Mucosa of stomach (tissue), 1 donor: ENCODE measurements at regions not wholly inside any gene's neighbourhood (a gene's known extent, or its start where the extent isn't known, plus 50 kb on each side); places are given as distances from the start of the nearest gene placed in this dataset.

Experiments used
- H3K27me3 ChIP-seq: one replicate; pipeline ENCODE4 v1.7.0; 2013; ENCODE audit warnings: mild to moderate bottlenecking, low read length; ENCODE audit not compliant: control insufficient read depth, insufficient read depth
- H3K36me3 ChIP-seq: one replicate; pipeline ENCODE4 v1.7.0; 2013; ENCODE audit warnings: low read length; ENCODE audit not compliant: control insufficient read depth, insufficient read depth
- H3K4me1 ChIP-seq: one replicate; pipeline ENCODE4 v1.7.0; 2013; ENCODE audit warnings: mild to moderate bottlenecking, low read length; ENCODE audit not compliant: control insufficient read depth, insufficient read depth
- H3K4me3 ChIP-seq: one replicate; pipeline ENCODE4 v1.7.0; 2013; ENCODE audit warnings: low read length
- H3K9ac ChIP-seq: one replicate; pipeline ENCODE4 v1.7.0; 2013; ENCODE audit warnings: mild to moderate bottlenecking, low read length, moderate library complexity
- H3K9me3 ChIP-seq: one replicate; pipeline ENCODE4 v1.7.0; 2013; ENCODE audit warnings: mild to moderate bottlenecking, low read length, moderate library complexity; ENCODE audit not compliant: control insufficient read depth
- donor health status: Pancreatic carcinoma.

DNA sequence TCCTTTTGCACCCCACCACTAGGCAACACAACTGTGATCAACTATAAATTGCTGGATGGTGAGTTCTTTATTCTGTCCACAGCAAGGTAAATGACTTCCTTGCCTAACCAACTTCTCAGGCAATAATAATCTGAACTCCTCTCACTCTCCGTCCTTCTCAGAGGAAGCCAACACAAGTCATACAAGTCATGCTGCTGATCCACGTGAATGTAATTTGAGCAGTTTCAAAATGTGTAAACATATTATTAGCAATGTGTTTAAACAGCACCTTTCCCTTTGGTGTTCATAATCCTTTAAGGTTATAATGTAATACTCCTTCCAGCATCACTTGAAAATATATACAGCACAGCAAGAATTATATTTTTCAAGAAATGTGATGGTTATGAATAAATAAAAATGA lies 127.9 kb downstream of the QRSL1 start:
- H3K36me3 ChIP-seq = no peaks in the 10 kb centered on the region
- H3K9ac ChIP-seq = no peak overlapping the region
- H3K27me3 ChIP-seq = no peaks in the 10 kb centered on the region
- H3K9me3 ChIP-seq = no peaks in the 10 kb centered on the region
- no peak overlapping the region for H3K4me3 ChIP-seq
- peaks cover 8% of the 10 kb centered on the region for H3K4me1 ChIP-seq

DNA sequence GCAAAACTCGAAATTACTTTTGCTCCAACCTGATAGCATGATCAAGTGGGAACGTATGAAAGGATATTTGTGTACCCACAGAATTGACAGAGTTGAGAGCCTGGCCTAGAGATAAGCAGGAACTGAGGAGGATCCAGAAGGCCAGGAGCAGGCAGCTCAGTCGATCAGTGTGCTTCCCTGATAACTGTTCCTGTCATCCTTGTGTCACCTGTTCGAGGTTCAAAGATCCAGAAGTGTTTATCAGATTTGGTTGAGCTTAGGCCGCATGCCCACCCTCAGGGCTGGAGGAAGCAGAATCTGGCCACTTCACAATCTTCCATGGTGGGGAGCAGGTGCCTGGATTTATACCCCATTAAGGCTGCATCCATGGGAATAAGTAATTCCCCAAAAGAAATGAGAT lies 124.8 kb downstream of the QRSL1 start:
- Histone ChIP-seq H3K4me3 (no peak overlapping the region), H3K4me1 (peaks cover 31% of the 10 kb centered on the region), H3K9me3 (no peaks in the 10 kb centered on the region), H3K9ac (no peak overlapping the region), H3K36me3 (no peaks in the 10 kb centered on the region), H3K27me3 (no peaks in the 10 kb centered on the region)

DNA sequence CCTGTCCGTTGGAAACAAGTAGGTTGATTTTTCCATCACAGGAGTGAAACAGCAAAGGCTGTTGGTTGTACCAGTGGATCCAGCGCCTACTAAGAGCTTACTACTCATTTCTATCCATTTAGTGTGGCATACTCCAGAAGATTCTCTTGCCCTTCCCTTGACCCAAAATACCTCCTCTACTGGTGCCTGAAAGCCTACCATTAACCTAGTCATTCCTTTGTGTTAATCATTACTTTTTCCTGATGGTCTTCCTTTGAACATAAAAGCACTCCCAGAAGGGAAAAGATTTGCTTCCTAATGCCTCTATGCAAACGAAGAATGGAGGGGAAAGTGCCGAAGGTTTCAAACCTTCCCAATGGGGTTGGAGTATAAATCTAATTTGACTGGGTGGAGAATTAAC lies 123.3 kb downstream of the QRSL1 start:
- no peak overlapping the region for H3K4me3 ChIP-seq
- H3K36me3 ChIP-seq = no peaks in the 10 kb centered on the region
- no peak overlapping the region for H3K9ac ChIP-seq
- H3K9me3 ChIP-seq = no peaks in the 10 kb centered on the region
- H3K27me3 ChIP-seq = no peaks in the 10 kb centered on the region
- H3K4me1 ChIP-seq = peaks cover 26% of the 10 kb centered on the region

DNA sequence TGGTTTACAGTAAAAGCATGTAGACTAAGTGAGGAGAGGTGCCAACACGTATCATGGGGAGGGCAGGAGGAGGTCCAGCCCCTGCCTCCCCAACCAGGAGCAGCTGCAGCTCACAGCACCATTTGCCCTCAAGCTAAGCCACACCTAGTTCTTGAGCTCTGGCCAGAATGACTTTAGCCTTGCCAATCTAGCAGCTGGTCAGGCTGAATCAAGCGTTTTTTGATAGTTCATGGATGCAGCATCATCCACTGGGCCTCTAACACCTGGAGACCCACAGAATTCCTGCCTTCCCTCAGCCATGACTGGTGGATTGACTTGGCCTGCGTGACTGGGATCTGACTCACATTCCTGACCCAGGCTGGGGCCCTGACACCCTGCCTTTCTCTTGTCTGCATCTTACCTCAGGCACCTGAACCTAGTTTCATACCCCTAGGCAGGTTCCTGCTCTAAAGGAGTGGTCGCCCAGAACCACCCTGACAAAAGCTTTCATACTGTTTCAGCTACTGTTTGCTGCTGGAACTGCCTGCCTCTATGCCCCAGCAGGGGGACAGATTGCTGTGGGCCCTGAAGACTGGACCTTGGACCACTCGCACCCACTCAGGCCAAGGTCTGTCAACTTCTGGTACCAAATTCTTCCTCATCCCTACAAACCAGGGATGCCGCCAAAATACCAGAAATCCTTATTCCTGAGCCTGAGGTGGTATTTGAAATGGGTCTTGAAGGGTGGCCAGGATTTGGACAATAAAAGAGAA lies 122.3 kb downstream of the QRSL1 start:
- no peak overlapping the region for H3K4me3 ChIP-seq
- H3K4me1 ChIP-seq = peaks cover 29% of the 10 kb centered on the region
- no peaks in the 10 kb centered on the region for H3K36me3 ChIP-seq
- H3K9me3 ChIP-seq = no peaks in the 10 kb centered on the region
- H3K9ac ChIP-seq = no peak overlapping the region
- H3K27me3 ChIP-seq = no peaks in the 10 kb centered on the region

DNA sequence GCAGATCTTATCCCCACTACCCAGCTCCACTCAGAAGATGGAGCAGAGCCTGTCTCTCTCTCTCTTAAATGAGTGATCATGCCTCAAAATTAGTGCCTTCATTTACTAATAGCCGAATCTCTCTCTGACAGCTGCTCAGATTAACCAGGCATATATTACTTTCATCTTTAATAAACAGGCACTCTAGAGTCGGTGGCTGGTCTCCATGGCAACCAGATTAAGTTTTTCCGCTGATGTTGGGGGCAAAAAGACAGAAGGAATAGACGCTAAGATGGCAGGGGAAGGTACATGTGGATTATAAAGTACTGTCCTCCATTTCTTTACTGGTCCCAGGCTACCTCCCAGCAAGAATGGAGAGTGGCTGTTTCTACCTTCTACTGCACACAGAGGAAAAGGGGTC lies 121.6 kb downstream of the QRSL1 start:
- Histone ChIP-seq H3K36me3 (no peaks in the 10 kb centered on the region), H3K9me3 (no peaks in the 10 kb centered on the region), H3K4me1 (peaks cover 31% of the 10 kb centered on the region), H3K27me3 (no peaks in the 10 kb centered on the region), H3K9ac (no peak overlapping the region), H3K4me3 (no peak overlapping the region)

DNA sequence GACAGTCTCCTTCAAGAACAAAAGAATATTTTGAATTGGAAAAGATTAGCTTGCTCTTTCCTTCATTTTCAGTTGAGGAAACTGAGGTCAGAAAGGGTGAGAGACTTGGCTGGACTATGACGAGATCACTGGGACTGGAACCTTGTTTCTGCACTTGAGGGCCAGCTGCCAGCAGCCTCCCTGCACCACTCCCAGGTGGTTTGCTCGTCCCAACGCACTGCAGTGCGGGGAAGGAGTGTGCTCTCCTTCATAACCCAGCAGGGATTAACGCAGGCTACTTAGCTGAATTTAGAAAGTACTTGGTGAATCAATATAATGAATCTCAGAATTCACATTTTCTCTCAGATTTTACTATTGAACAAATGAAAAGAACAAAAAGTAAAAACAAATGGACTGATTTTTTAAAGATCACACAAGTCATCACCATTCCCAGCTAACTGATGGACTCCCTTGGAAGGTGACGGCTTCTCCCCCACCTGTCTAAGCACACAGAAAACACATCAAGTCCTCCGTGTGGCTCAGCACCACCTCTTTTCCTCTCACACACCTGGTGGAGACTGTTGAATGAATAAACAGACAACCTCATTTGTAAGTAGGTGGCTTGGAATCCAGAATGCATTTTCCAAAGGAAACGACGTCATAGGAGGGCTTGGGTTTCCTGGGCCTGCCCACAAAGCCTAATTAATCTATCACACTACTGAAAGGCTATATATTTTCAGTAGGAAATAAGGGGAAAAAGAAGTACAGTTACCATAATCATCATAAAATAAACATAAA lies 121.0 kb downstream of the QRSL1 start:
- Histone ChIP-seq H3K9me3 (no peaks in the 10 kb centered on the region), H3K4me3 (no peak overlapping the region), H3K9ac (no peak overlapping the region), H3K36me3 (no peaks in the 10 kb centered on the region), H3K4me1 (peaks cover 31% of the 10 kb centered on the region), H3K27me3 (no peaks in the 10 kb centered on the region)

DNA sequence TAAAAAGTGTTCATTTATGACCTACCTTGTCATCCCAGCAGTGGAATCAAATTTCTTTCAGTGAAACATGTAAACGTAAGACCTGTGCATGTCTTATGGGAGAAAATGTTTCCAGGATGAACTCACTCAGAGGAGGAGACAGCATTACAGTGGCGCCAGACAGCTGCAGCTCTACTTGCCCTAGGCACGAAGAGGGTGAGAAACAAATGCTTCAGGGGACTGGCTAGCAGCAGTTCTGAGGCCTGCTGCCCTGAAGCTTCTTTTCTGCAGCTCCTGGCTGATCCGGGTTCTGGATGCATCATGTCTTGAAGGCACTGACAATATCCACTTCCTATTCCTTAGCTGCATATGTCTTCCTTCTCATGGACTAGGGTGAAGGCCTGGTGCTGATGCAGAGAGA lies 120.2 kb downstream of the QRSL1 start:
- no peak overlapping the region for H3K4me3 ChIP-seq
- peaks cover 31% of the 10 kb centered on the region for H3K4me1 ChIP-seq
- H3K9me3 ChIP-seq = no peaks in the 10 kb centered on the region
- H3K9ac ChIP-seq = no peak overlapping the region
- no peaks in the 10 kb centered on the region for H3K36me3 ChIP-seq
- no peaks in the 10 kb centered on the region for H3K27me3 ChIP-seq

DNA sequence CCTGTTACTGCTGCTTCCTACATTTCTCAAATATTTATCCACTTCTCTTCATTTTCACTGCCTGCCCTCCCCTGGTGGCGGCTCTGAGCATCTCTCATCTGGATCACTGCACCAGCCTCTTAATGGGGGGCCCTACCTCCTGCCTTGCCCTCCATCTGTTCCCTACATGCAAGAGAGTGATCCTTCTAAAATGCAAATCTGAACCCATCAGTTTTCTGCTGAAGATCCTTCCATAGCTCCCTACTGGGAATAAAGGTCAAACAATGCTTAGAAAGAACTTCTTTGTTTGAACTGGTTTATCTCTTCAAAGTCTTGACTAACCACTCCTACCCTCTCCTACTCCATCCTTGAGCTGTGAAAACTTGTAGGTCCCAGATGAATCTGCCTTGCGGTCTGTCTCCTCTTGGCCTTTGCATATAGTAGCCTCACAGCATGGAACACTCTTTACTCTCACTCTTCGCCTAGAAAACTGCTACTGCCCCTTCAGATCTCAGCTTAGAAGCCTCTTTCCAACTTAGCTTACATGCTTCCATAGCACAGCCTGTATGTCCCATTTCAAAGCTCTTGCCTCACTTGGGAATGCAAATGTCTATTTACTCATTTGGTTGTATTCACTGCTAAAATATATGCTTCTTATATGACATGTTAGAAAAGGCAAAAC lies 119.3 kb downstream of the QRSL1 start:
- Histone ChIP-seq H3K4me1 (peaks cover 31% of the 10 kb centered on the region), H3K4me3 (no peak overlapping the region), H3K36me3 (no peaks in the 10 kb centered on the region), H3K9me3 (no peaks in the 10 kb centered on the region), H3K27me3 (no peaks in the 10 kb centered on the region), H3K9ac (no peak overlapping the region)

DNA sequence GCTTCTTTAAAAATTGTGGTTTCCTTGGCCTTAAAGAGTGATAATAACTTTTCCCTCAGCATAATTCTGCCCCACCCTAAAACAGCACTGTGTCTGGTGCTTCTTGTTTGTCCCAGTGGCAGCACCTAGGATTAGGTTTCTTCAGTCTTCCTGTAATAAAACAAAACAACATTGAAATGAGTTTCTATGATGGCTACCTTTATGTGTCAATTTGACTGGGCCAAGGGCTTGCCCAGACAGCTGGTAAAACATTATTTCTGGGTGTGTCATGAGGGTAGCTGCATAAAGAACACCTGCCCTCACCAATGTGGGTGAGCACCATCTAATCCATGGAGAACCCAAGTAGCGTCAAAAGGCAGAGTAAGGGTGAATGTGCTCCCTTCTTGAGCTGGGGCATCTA lies 117.8 kb downstream of the QRSL1 start:
- Histone ChIP-seq H3K4me1 (peaks cover 31% of the 10 kb centered on the region), H3K9me3 (no peaks in the 10 kb centered on the region), H3K36me3 (no peaks in the 10 kb centered on the region), H3K9ac (no peak overlapping the region), H3K4me3 (no peak overlapping the region), H3K27me3 (no peaks in the 10 kb centered on the region)

DNA sequence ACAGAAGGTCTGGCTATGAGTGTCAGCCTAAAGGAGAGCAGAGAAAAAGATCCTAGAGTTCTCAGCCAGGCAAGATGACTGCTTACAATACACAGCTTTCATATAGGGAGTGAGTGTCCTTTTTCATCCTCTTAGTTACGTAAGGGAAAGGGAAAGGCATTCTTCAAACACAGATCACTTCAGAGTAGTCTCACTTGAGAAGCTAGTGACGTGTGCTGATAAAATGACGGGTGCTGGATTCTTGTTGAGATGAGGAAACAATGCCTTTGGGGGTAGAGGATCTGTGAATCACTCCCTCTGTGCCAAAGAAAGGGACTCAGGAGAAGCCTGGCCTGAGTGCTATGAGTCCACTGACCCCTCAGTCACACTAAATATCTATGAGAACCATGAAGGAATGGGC lies 117.3 kb downstream of the QRSL1 start:
- no peak overlapping the region for H3K9ac ChIP-seq
- H3K9me3 ChIP-seq = no peaks in the 10 kb centered on the region
- H3K27me3 ChIP-seq = no peaks in the 10 kb centered on the region
- H3K4me1 ChIP-seq = peaks cover 27% of the 10 kb centered on the region
- no peaks in the 10 kb centered on the region for H3K36me3 ChIP-seq
- H3K4me3 ChIP-seq = no peak overlapping the region

DNA sequence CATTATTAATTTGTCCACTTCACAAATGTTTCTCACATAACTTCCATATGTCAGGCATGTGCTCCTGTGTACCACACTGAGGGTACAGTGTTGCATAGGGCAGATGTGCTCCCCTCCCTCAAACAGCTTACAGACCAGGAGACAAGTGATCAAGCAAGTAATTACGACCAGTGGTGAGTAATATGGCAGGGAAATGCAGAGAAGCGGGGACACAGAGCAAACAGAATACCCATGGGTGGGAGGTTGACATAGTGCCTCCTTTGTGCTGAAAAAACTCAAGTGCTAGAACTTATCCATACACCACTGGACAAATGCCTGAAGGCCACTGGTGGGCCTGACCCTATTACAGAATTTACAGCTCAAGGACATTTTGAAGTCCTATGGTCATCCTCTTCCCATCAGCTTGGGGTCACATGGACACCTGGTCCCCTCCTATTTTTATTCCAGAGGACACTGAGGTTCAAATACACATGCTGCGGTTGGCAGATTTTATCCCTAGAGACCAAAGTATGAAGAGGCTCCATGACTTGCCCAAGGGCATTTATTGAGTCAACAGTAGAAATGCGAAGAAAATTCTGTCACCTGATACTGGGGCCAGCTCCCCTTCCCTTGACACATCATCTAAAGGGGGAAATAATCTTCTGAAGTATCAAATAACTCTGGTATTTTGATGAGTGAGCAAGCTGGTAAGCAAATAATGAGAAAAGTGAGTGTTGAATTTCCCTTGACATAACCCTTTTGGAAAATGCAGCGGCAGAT lies 116.6 kb downstream of the QRSL1 start:
- Histone ChIP-seq H3K4me3 (no peak overlapping the region), H3K36me3 (no peaks in the 10 kb centered on the region), H3K9me3 (no peaks in the 10 kb centered on the region), H3K4me1 (peaks cover 21% of the 10 kb centered on the region), H3K9ac (no peak overlapping the region), H3K27me3 (no peaks in the 10 kb centered on the region)
